HUES48 (cell line): ENCODE measurements at regions not wholly inside any gene's neighbourhood (a gene's known extent, or its start where the extent isn't known, plus 50 kb on each side); places are given as distances from the start of the nearest gene placed in this dataset.

Experiments used
- H3K27ac ChIP-seq: one replicate; pipeline ENCODE4 v1.7.0; 2013; ENCODE audit warnings: low read depth, low read length, inconsistent platforms
- H3K27me3 ChIP-seq: 2 replicates; pipeline ENCODE4 v1.6.1; 2013; ENCODE audit warnings: mild to moderate bottlenecking, low read length; ENCODE audit not compliant: control insufficient read depth, insufficient read depth
- H3K36me3 ChIP-seq: 2 replicates; pipeline ENCODE4 v1.6.1; 2013; ENCODE audit warnings: low read length; ENCODE audit not compliant: control insufficient read depth, insufficient read depth
- H3K4me1 ChIP-seq: 2 replicates; pipeline ENCODE4 v1.6.1; 2013; ENCODE audit warnings: mild to moderate bottlenecking, low read length; ENCODE audit not compliant: control insufficient read depth, insufficient read depth
- H3K4me3 ChIP-seq: 2 replicates; pipeline ENCODE4 v1.5.1; 2013; ENCODE audit warnings: mild to moderate bottlenecking, low read depth, low read length
- H3K9ac ChIP-seq: 2 replicates; pipeline ENCODE4 v1.6.1; 2013; ENCODE audit warnings: mild to moderate bottlenecking, low read depth, low read length, moderate library complexity
- H3K9me3 ChIP-seq: 2 replicates; pipeline ENCODE4 v1.6.1; 2013; ENCODE audit warnings: low read length; ENCODE audit not compliant: control insufficient read depth, insufficient read depth

DNA sequence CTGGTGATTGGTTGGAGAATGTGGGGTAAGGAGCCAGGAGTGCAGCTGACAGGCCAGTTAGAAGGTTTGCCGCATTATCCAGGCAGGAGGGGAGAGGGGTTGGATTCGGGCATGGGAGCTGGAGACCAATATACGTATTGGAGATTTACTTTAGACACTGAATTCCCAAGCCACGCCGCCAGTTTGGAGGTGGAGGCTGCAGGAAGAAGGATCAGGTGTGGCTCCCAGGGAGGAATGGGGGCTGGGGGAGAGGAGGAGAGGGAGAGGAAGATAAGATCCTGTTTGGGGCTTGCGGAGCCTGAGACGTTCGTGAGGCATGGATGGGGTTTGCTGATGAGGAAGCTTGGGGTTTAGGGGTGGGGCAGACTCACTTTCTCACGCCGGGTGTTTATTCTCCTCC lies 155.1 kb upstream of the IGSF21 start:
- H3K4me3 ChIP-seq = no peak overlapping the region
- H3K4me1 ChIP-seq = peaks cover 2% of the 10 kb centered on the region; the same call in 1 of the 2 replicates
- H3K9me3 ChIP-seq = no peaks in the 10 kb centered on the region
- no peak overlapping the region for H3K27ac ChIP-seq
- no peaks in the 10 kb centered on the region for H3K36me3 ChIP-seq
- H3K9ac ChIP-seq = no peak overlapping the region
- H3K27me3 ChIP-seq = no peaks in the 10 kb centered on the region

GRCh38 chr1:17953921-17954320 lies 153.7 kb upstream of the IGSF21 start:
- Histone ChIP-seq H3K9ac (no peak overlapping the region), H3K4me3 (no peak overlapping the region), H3K27ac (no peak overlapping the region), H3K9me3 (no peaks in the 10 kb centered on the region), H3K36me3 (no peaks in the 10 kb centered on the region), H3K27me3 (no peaks in the 10 kb centered on the region), H3K4me1 (peaks cover 17% of the 10 kb centered on the region)

DNA sequence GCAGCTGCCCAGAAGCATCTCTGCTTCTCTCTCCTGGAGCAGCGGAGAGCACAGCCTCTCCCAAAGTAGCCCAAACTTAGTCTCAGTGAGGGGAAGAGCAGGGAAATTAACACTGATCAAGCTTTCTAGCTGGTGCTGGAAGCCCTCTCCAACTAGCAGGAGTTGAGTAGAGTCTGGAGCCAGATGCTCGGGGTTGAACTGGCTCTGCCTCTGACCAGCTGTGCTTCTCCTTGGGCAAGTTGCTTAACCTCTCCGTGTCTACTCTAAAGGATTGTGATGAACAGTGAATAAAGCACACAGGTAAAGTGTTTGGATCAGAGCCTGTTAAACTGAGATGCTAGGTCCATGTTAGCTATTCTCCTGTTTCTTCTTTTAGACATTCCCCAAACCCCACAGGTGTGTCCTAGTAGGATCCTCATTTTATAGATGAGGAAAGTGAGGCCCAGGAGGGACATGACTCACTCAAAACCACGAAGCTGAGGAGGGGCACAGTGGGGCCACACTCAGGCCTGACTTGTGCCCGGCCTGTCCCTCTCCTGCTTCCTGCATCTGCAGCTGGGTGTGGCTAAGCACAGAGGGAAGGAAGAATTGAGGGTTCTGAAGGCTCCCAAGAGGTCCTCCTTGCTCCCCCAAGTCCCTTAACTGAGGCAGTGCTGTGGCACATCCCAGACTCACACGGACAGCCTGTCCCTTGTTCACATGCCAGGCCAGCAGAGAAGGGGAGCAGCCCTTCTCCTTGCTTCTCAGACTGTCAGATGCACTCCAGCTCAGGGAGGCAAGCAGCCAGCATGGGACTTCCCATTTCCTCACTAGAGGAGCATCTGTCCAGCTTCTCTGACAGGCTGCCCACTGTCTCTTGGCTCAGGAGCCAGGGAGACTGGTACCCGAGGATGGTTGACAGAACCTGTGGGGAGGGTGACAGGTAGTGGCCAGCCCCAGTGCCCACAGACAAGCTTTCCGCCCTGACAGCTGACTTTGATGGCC lies 152.0 kb upstream of the IGSF21 start:
- no peaks in the 10 kb centered on the region for H3K36me3 ChIP-seq
- H3K9me3 ChIP-seq = no peaks in the 10 kb centered on the region
- H3K27me3 ChIP-seq = no peaks in the 10 kb centered on the region
- peaks cover 19% of the 10 kb centered on the region for H3K4me1 ChIP-seq
- no peak overlapping the region for H3K27ac ChIP-seq
- H3K9ac ChIP-seq = no peak overlapping the region
- no peak overlapping the region for H3K4me3 ChIP-seq

DNA sequence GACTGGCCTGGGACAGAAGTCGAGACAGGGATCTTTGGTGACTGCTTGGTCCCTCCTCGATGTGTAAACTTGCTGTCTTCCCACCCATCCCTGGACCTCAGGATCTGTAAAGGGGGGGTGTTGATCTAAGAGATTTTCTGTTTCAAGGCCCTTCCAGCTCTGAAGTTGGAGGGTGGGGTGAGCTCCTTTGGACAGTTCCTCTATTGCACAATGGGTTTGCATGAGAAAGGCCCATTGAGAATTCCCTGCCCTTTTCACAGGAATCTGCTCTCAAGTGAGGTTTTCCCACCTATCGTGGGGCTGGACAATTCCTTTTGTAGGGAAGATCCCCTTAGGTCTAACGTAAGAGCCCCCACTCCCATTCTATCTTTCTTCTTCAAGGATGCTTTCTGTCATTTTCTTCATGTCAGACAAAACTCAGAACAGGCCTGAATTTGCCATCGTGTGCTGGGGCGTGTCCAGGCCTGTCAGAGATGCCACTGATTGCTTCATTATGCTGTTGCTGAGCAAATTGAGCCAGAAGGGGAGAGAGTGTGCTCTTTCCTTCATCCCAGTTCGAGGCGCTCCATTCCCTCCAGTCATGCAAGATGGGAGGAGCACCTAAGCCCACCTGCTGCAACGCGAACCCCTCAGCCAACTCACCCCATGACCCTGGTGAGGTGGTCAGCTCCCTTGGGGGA lies 149.9 kb upstream of the IGSF21 start:
- no peaks in the 10 kb centered on the region for H3K27me3 ChIP-seq
- peaks cover 19% of the 10 kb centered on the region for H3K4me1 ChIP-seq
- peak overlapping the region; percentile 21 for H3K27ac ChIP-seq
- H3K4me3 ChIP-seq = no peak overlapping the region
- no peaks in the 10 kb centered on the region for H3K9me3 ChIP-seq
- H3K36me3 ChIP-seq = no peaks in the 10 kb centered on the region
- H3K9ac ChIP-seq = no peak overlapping the region; the same call in 1 of the 2 replicates

- no peak overlapping the region for H3K9ac ChIP-seq
- H3K4me3 ChIP-seq = no peak overlapping the region
- peaks cover 19% of the 10 kb centered on the region for H3K4me1 ChIP-seq
- H3K27ac ChIP-seq = no peak overlapping the region
- no peaks in the 10 kb centered on the region for H3K27me3 ChIP-seq
- H3K36me3 ChIP-seq = no peaks in the 10 kb centered on the region
- H3K9me3 ChIP-seq = no peaks in the 10 kb centered on the region
These were observed 148.9 kb upstream of the IGSF21 start for GRCh38 chr1:17958704-17959103.

DNA sequence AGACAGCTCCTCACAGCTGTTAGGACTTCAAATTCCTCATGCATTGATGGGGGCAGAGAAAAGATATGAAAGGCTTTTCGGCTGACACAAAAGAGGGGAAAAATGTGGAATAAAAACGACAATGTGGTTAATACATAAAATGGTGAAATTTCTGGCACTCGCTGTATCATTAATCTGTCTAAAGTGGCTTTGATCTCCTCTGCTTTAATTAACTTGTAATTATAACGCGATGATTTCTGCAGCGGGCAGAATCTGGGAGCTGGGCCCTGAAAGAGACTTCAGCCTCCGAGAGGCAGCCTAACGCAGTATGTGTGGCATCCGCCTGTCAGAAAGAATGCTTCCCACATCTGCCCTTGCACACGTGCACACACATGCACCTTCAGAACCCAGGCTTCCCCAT lies 144.1 kb upstream of the IGSF21 start:
- Histone ChIP-seq H3K9ac (no peak overlapping the region), H3K27me3 (no peaks in the 10 kb centered on the region; the same call in 1 of the 2 replicates), H3K36me3 (no peaks in the 10 kb centered on the region), H3K27ac (no peak overlapping the region), H3K4me3 (no peak overlapping the region), H3K9me3 (no peaks in the 10 kb centered on the region), H3K4me1 (peaks cover 7% of the 10 kb centered on the region; the same call in 1 of the 2 replicates)

- no peaks in the 10 kb centered on the region for H3K36me3 ChIP-seq
- no peaks in the 10 kb centered on the region for H3K9me3 ChIP-seq
- no peaks in the 10 kb centered on the region for H3K4me1 ChIP-seq
- H3K9ac ChIP-seq = no peak overlapping the region
- H3K27ac ChIP-seq = no peak overlapping the region
- H3K27me3 ChIP-seq = no peaks in the 10 kb centered on the region; the same call in 1 of the 2 replicates
- H3K4me3 ChIP-seq = no peak overlapping the region
These were observed 142.0 kb upstream of the IGSF21 start for GRCh38 chr1:17965515-17966100.

GRCh38 chr1:17966341-17966740 lies 141.3 kb upstream of the IGSF21 start:
- Histone ChIP-seq H3K36me3 (no peaks in the 10 kb centered on the region), H3K4me1 (no peaks in the 10 kb centered on the region), H3K27ac (no peak overlapping the region), H3K9ac (no peak overlapping the region), H3K27me3 (no peaks in the 10 kb centered on the region; the same call in 1 of the 2 replicates), H3K9me3 (no peaks in the 10 kb centered on the region), H3K4me3 (no peak overlapping the region)

- Histone ChIP-seq H3K9me3 (no peaks in the 10 kb centered on the region), H3K9ac (no peak overlapping the region), H3K27me3 (no peaks in the 10 kb centered on the region; the same call in 1 of the 2 replicates), H3K4me1 (no peaks in the 10 kb centered on the region), H3K36me3 (no peaks in the 10 kb centered on the region), H3K27ac (no peak overlapping the region), H3K4me3 (no peak overlapping the region)
These were observed 139.9 kb upstream of the IGSF21 start for GRCh38 chr1:17967623-17968255.

GRCh38 chr1:17970757-17971156 lies 136.8 kb upstream of the IGSF21 start:
- Histone ChIP-seq H3K36me3 (no peaks in the 10 kb centered on the region), H3K4me1 (no peaks in the 10 kb centered on the region), H3K27ac (no peak overlapping the region), H3K27me3 (no peaks in the 10 kb centered on the region), H3K9me3 (no peaks in the 10 kb centered on the region), H3K9ac (no peak overlapping the region), H3K4me3 (no peak overlapping the region)
